Stimulated activated CD4-positive, alpha-beta T cell treated with anti-CD3 and anti-CD28 coated beads, Interleukin-2, amount 100 ng/mL, for 48 hours (primary cell): ENCODE measurements at regions not wholly inside any gene's neighbourhood (a gene's known extent, or its start where the extent isn't known, plus 50 kb on each side); places are given as distances from the start of the nearest gene placed in this dataset.
"Not testable (repeated sequence)": the region's sequence is repeated elsewhere in the genome, so short reads cannot be mapped to it uniquely, and the experiment has no call there.

Source experiments
- DNase-seq, 2 donors: peaks; one replicate each; pipeline ENCODE4 v3.0.0-alpha.2; 2020

DNA sequence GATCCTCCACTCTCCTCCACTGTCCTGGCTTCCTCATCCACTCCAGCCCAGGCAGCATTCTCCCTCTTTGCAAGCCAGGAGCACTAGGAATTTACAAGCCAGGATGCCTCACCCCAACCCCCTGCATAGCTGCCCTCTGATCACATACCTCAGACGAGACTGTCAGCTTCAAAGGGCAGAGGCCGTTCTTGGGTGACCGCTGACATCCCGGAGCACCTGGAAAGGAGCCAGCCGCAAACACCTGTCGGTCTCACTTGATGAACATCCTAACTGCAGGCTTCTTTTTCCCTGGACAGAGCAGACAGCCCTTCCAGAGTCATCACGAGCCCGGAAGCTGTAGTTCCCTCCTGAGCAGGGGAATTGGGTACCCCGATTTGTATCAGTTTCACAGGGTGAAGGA lies 451.3 kb upstream of the B3GAT1 start:
- no peak for DNase-seq

- DNase-seq = no peak
These were observed 450.6 kb upstream of the B3GAT1 start for GRCh38 chr11:134862587-134863195.

DNA sequence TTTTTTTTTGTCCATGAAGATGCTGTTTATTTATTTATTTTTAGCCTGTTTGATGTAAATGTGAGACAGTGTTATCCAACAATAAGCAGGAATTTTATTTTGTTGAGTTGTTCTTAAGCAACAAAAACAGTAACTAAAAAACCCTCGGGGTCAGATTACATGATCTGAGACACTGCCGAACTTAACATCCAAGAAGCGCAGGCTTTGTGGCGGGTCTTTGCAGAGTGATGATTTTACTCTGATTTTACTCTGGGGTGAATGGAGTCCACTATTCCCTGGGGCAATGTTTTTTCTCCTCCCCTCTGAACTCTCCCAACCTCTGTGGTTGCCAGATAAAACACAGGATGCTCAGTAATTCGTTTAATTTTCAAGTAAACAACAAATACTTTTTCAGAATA lies 450.1 kb upstream of the B3GAT1 start:
- DNase-seq = no peak

DNA sequence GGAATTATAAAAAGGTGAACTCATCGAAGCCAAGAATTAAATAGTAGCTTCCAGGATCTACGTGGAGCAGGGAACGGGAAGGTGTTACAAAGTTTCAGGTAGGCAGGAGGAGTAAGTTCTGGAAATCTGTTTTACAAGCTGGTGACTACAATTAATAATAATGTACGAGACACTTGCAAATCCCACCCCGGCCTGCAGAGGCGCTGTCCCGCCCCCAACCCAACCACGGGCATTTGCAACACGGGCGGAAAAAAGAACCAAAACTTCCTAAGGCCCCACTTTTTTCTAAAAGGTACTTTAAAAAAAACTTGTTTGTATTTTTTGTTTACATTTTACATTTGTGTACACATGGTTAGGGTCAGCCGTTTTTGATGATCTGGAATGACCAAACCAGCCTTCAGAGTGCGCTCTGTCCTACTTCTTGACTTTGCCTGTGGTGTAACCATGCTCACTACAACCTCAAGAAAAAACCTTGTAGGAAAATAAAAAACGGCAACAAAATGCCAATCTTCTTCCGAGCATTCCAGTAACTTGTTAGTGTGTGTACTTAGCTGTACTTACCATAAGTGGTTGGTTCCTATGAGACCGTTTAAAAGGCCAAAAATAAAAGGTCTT lies 449.6 kb upstream of the B3GAT1 start:
- DNase-seq = no peak

- no peak for DNase-seq
These were observed 446.9 kb upstream of the B3GAT1 start for GRCh38 chr11:134858783-134859480.

- no peak for DNase-seq
These were observed 445.0 kb upstream of the B3GAT1 start for GRCh38 chr11:134857035-134857434.

DNA sequence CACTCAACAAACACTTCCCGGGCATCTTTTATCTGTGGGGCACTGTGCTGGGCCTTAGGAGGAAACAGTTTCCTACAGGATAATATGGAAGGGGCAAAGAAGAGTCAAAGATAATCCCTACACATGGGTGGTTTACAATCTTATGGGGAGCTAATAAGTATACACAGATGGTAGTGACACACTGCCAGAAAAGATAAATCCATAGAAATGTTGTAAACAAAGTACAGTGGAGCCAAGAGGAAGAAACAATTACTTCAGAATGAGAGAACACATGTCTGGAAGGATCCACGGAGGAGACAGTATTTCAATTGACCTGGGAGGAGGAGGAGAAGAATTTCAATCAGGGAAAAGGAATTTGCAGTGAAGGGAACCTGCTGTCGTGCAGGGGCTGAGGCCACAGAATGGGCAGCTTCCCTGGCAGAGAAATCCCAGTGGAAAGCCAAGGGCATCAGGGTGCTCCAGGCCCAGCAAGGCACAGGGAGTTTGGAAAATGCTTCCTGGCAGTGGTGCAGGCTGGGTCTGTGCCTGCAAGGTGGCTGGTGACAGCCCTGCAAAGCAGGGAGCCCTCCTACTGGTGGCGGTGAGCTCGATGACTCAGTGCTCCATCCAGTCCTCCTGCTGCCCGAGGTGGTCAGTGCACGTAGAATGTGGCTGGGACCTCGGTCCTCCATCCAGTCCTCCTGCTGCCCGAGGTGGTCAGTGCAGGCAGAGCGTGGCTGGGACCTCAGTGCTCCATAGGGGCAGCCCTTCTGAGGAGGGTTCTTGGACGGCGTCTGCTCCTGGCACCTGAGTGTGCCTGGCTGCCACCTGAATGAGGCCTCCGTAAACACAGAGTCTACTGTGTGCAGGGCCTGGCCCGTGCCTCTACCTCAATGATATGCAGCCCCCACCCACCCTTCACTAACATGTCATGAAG lies 444.3 kb upstream of the B3GAT1 start:
- DNase-seq = no peak

DNA sequence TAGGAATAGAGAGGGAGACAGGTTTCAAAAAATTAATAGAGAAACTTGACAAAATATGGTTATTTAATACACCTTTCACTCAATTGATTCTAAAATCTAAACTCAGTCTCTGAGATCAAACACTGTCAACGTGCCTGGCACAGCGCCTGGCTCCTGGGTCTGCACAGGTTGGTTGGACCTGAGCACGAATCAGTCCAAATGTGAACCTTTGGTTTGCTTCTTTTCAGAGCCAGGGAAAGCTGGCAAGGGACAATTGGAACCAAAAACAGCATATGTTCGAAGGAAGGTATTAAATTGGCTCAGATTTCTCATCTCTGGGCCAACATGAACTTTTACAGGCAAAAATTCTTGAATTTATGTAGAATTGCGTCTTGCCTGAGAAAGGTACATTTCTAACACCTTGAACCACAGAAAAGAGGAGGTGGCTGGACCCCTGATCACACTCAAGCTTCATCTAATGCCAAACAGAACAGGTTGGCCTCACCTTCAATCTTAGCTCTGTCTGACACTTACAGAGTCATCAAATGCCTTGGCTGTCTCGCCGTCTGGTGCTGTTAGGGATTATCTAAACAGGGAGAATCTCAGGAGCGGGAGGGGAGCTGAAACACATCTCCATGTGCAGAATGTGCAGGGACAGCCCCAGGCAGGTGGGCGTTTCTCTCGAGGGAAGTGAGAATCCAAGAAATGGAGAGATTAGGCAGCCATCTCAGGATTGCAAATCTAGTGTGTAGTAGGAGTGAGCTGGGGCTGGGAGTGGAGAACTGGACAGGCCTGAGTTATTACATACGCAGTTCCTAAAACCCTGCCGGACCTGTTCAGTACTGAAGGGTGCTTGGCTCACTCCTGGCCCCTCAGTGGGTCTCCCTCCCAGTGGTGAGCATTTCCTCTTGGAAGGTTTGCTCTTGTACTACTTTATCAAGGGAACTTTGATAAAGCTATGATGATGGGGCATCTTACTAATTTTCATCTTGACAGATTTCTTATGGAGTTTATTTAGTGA lies 442.2 kb upstream of the B3GAT1 start:
- DNase-seq = no peak

DNA sequence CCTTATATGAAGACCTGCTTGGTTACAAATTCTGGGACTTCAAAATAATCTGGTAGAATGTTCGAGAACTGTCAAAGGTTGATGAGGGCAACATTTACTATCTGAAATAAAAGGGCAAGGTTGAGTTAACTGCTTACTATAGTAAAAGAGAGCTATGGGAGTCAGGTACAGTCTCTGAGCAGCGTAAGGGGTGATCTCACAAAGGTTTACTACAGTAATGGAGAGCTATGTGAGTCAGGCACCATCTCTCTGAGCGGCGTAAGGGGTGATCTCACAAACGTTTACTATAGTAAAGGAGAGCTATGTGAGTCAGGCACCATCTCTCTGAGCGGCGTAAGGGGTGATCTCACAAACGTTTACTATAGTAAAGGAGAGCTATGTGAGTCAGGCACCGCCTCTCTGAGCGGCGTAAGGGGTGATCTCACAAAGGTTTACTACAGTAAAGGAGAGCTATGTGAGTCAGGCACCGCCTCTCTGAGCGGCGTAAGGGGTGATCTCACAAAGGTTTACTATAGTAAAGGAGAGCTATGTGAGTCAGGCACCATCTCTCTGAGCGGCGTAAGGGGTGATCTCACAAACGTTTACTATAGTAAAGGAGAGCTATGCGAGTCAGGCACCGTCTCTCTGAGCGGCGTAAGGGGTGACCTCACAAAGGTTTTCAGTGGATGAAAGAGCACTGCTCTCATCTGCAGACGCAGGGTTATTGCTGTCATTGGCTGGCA lies 439.6 kb upstream of the B3GAT1 start:
- DNase-seq = not testable (repeated sequence)

GRCh38 chr11:134850566-134850965 lies 438.5 kb upstream of the B3GAT1 start:
- DNase-seq = no peak

- no peak for DNase-seq
These were observed 437.8 kb upstream of the B3GAT1 start for GRCh38 chr11:134849833-134850232.

DNA sequence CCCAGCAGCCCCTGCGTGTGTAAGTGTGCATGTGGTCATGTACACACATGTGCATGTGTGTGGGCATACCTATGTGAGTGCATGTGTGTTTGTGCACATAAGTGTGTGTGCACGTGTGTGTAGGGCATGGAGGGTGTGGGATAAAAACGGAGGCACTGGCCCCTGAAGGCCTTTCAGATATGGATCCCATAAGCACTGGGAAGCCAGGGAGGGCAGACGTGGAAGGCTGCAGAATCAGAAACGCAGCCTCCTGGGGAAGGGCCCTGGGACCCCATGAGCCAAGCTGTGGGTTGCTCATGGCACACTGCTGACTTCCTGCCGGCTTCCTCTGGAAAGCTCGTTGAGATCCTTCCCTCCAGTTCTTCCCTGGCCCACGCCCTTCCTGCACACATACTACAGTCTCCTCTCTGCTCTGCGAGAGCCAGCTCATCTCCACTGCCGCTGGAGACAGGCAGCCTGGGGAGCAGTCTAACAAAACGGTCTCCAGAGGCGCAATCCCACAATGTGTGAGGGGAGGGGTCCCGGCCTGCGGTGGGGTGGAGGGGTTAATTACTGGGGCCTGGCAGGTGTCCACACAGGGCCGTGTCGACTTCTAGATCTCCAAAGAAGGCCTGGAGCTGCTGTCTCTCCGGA lies 435.2 kb upstream of the B3GAT1 start:
- no peak for DNase-seq

DNA sequence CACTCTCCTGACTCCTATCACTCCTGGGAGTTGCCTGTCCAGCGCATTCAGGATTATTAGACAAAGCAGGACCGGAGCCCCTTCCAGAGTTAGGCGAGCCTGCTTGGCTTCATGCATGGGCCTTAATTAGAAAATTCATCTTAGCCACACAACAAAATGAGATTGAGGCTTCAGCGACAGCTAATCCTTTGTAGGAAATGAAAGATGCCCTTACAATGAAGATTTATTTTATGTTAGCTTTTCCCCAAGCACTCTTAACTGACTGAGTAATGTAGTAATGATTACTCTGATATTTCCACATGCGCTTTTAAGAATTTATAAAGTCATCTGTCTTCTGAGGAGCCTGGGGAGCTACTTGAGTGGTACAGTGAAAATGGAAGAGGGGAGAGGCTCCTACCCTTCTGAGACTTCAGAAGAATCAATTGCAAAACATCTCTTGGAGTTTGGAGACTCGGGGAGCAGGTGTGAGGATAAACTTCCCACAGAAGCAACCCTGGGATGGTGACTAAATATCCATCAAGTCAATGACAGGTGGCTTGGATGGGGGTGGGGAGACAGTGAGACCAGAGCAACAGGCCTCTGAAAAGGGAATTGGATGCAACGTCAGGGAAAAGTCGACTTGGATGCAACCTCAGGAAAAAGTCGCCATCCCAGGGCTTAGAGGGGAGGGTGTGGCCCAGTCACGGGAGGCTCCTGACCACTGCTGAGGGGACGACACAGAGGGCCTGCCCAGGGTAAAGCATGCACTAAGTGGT lies 434.5 kb upstream of the B3GAT1 start:
- no peak for DNase-seq

DNA sequence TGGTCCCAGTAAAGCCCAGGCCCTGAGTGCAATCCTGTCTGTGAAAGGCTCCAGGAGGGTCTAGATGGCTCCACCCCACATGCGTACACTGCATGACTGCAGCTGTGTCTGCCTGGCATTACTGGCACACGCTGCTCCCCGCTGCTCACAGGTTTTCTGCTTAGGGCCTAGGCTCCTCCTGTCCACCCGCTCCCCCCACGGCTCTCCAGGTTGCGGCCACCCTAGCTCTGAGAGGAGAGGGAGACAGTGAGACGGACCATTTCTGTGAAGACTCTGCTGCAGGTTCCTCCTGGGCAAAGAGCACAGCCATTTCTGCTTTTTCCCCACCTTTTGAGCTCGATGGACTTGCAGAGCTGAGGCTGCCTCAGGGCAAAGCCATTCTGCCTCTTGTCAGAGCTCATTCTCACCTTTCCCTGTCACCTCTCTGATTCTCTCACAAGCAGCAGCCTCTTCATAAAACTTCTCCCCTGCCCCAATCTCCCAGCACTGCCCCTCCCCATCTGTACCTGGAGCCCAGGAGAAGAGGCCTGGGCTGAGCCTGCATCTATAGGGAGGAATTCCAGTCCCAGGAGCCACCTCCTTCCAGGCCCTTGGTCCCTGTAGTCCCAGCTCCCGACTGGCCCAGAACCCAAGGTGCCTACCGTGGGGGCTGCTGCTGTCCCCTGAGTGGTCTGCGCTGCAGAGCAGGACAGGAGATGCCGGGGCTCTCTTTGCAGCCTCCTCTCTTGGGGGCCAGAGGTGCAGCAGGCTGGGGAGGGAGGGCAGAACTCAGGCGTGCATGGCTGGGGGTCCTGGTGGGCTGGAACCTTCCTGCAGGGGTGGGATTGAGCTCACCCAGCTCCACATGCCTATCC lies 433.7 kb upstream of the B3GAT1 start:
- no peak for DNase-seq

- no peak for DNase-seq
These were observed 432.8 kb upstream of the B3GAT1 start for GRCh38 chr11:134844838-134845237.

DNA sequence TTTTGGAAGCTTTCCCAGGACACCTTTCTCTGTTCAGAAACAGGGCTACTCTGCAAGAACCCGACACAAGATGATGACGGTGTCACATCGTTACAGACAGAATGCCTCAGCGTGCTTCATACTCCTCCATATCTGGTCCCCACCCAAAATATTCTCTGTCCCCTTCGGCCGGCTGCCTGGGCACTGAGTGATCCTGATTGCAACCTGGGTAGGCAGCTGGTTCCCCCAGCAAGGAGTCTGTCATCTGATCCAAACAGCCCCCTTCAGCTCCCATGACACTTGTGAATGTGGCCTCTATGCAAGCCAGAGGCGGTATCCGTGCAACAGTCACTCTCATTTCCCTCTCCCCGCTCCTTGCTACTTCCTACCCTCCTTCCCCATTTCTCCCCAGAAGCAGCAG lies 431.7 kb upstream of the B3GAT1 start:
- DNase-seq = no peak

DNA sequence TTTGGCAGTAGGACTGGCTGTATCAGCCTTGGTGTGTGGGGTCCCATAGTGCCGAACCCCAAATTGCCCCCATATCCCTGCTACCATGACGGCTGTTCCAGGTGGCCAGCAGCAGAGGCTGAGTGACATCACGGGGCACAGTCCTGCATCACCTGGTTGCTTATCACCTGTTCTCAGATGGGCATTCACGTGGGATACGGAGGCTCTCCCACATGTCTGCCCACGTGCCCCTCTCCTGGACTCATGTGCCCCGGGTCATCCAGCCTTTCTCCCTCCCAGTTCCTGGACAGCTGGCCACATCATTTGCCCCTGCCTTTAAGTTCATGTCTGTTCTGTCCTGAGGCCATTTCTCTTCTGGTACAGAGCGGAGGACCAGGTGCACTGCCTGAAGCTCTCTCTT lies 431.0 kb upstream of the B3GAT1 start:
- DNase-seq = no peak

GRCh38 chr11:134841972-134842371 lies 429.9 kb upstream of the B3GAT1 start:
- DNase-seq = no peak

GRCh38 chr11:134841411-134841810 lies 429.4 kb upstream of the B3GAT1 start:
- no peak for DNase-seq
